Vagina (tissue), 2 donors: ENCODE measurements at regions not wholly inside any gene's neighbourhood (a gene's known extent, or its start where the extent isn't known, plus 50 kb on each side); places are given as distances from the start of the nearest gene placed in this dataset.
"Not testable (repeated sequence)": the region's sequence is repeated elsewhere in the genome, so short reads cannot be mapped to it uniquely, and the experiment has no call there.

ENCODE experiments used
- POLR2A ChIP-seq, 2 donors: fragments of 450-650 bp; IDR thresholded peaks; one replicate each; pipeline ENCODE4 v1.6.1; 2017; ENCODE audit warnings: antibody characterized with exemption in 2 of 2, mild to moderate bottlenecking in 2 of 2, moderate library complexity in 2 of 2
- POLR2AphosphoS5 ChIP-seq, 2 donors: sonication (generic); formaldehyde crosslinking; IDR thresholded peaks; one replicate each; pipeline ENCODE4 v1.9.0; 2017; ENCODE audit warnings: antibody characterized with exemption in 2 of 2, mild to moderate bottlenecking in 2 of 2, low read depth in 1 of 2; ENCODE audit not compliant: insufficient read depth in 1 of 2
- TF ChIP-seq, protein P1 (sequence below), 3 experiments: fragments of 450-650 bp in 2 of 3; fragments of 200-600 bp in 1 of 3; sonication (generic) in 1 of 3; IDR thresholded peaks; one replicate each; pipeline ENCODE4 v1.5.1; 2017 to 2019; ENCODE audit warnings: antibody characterized with exemption in 3 of 3, mild to moderate bottlenecking in 2 of 3, moderate library complexity in 2 of 3

GRCh38 chr10:22120072-22120471, 97.7 kb downstream of the EBLN1 start:
- TF ChIP-seq, protein P1, sequence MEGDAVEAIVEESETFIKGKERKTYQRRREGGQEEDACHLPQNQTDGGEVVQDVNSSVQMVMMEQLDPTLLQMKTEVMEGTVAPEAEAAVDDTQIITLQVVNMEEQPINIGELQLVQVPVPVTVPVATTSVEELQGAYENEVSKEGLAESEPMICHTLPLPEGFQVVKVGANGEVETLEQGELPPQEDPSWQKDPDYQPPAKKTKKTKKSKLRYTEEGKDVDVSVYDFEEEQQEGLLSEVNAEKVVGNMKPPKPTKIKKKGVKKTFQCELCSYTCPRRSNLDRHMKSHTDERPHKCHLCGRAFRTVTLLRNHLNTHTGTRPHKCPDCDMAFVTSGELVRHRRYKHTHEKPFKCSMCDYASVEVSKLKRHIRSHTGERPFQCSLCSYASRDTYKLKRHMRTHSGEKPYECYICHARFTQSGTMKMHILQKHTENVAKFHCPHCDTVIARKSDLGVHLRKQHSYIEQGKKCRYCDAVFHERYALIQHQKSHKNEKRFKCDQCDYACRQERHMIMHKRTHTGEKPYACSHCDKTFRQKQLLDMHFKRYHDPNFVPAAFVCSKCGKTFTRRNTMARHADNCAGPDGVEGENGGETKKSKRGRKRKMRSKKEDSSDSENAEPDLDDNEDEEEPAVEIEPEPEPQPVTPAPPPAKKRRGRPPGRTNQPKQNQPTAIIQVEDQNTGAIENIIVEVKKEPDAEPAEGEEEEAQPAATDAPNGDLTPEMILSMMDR (IDR thresholded peaks at IDR 0.05) = not testable (repeated sequence)
- TF ChIP-seq POLR2AphosphoS5 (IDR thresholded peaks at IDR 0.05; ENCODE audit: insufficient read depth in 1 of 2, low read depth in 1 of 2); POLR2A (IDR thresholded peaks at IDR 0.05): not testable (repeated sequence)
